ENCODE measurements at regions not wholly inside any gene's neighbourhood (a gene's known extent, or its start where the extent isn't known, plus 50 kb on each side); places are given as distances from the start of the nearest gene placed in this dataset.
A peak's percentile ranks its signal among the peaks of the same experiment; 100 is the strongest.

GRCh38 chr1:195481293-195481692, 1126.9 kb downstream of the KCNT2 start:
- H3K9me2 ChIP-seq (ENCODE audit: insufficient read depth) = no peaks in the 10 kb centered on the region
- H3K4me2 ChIP-seq = no peak overlapping the region
- H3K79me2 ChIP-seq (ENCODE audit: low read depth) = no peaks in the 10 kb centered on the region
- peak overlapping the region; percentile 54; the same call in 1 of the 2 replicates for H2AFZ ChIP-seq
- CTCF ChIA-PET = no interaction called here
- no peaks in the 10 kb centered on the region for H3F3A ChIP-seq (ENCODE audit: insufficient read depth, low read depth)
- intact Hi-C loops (cut with micrococcal nuclease; ENCODE audit: unreplicated experiment) = no loop called here
- POLR2A ChIA-PET (ENCODE audit: unreplicated experiment) = no interaction called here
- H3K4me1 ChIP-seq (replicated peaks; ENCODE audit: insufficient read depth) = no peaks in the 10 kb centered on the region
- TF ChIP-seq CTCF (conservative IDR thresholded peaks at IDR 0.05) (no peak), EZH2 (IDR thresholded peaks at IDR 0.05; ENCODE audit: low read depth) (no peak)
- no peak overlapping the region for H3K27ac ChIP-seq
- no peak for DNase-seq
- H3K9me3 ChIP-seq (ENCODE audit: insufficient read depth, low read depth) = no peaks in the 10 kb centered on the region
- no TSS peak for BruUV-seq (replicated peaks)
- no peaks in the 10 kb centered on the region for H4K20me1 ChIP-seq (ENCODE audit: insufficient read depth)
- no peaks in the 10 kb centered on the region for H3K36me3 ChIP-seq (ENCODE audit: low read depth)
- no peaks in the 10 kb centered on the region for H3K27me3 ChIP-seq (ENCODE audit: insufficient read depth, low read depth)
- H3K4me3 ChIP-seq = no peak overlapping the region

- Histone ChIP-seq H3F3A (ENCODE audit: insufficient read depth, low read depth) (no peaks in the 10 kb centered on the region), H3K4me1 (replicated peaks; ENCODE audit: insufficient read depth) (no peaks in the 10 kb centered on the region), H3K27ac (no peak overlapping the region), H3K4me3 (no peak overlapping the region), H3K36me3 (ENCODE audit: low read depth) (no peaks in the 10 kb centered on the region), H3K9me2 (ENCODE audit: insufficient read depth) (no peaks in the 10 kb centered on the region), H4K20me1 (ENCODE audit: insufficient read depth) (no peaks in the 10 kb centered on the region), H2AFZ (no peak overlapping the region), H3K27me3 (ENCODE audit: insufficient read depth, low read depth) (no peaks in the 10 kb centered on the region), H3K9me3 (ENCODE audit: insufficient read depth, low read depth) (no peaks in the 10 kb centered on the region), H3K79me2 (ENCODE audit: low read depth) (no peaks in the 10 kb centered on the region), H3K4me2 (no peak overlapping the region)
- no peak for DNase-seq
- TF ChIP-seq CTCF (conservative IDR thresholded peaks at IDR 0.05) (no peak), EZH2 (IDR thresholded peaks at IDR 0.05; ENCODE audit: low read depth) (no peak)
- ChIA-PET CTCF (no interaction called here), POLR2A (ENCODE audit: unreplicated experiment) (no interaction called here)
- intact Hi-C loops (cut with micrococcal nuclease; ENCODE audit: unreplicated experiment) = no loop called here
- BruUV-seq (replicated peaks) = no TSS peak
Measured at GRCh38 chr1:195475568-195475967, 1132.7 kb downstream of the KCNT2 start.

GRCh38 chr1:195472291-195472690, 1135.9 kb downstream of the KCNT2 start:
- no peak overlapping the region for H3K4me2 ChIP-seq
- no TSS peak for BruUV-seq (replicated peaks)
- no peaks in the 10 kb centered on the region for H4K20me1 ChIP-seq (ENCODE audit: insufficient read depth)
- no peak overlapping the region; the same call in 1 of the 2 replicates for H2AFZ ChIP-seq
- H3K36me3 ChIP-seq (ENCODE audit: low read depth) = no peaks in the 10 kb centered on the region
- H3K79me2 ChIP-seq (ENCODE audit: low read depth) = no peaks in the 10 kb centered on the region
- no peaks in the 10 kb centered on the region for H3K27me3 ChIP-seq (ENCODE audit: insufficient read depth, low read depth)
- POLR2A ChIA-PET (ENCODE audit: unreplicated experiment) = no interaction called here
- no peak for DNase-seq
- intact Hi-C loops (cut with micrococcal nuclease; ENCODE audit: unreplicated experiment) = no loop called here
- H3K9me2 ChIP-seq (ENCODE audit: insufficient read depth) = no peaks in the 10 kb centered on the region
- H3K27ac ChIP-seq = no peak overlapping the region
- H3K4me3 ChIP-seq = no peak overlapping the region
- no peaks in the 10 kb centered on the region for H3K9me3 ChIP-seq (ENCODE audit: insufficient read depth, low read depth)
- H3K4me1 ChIP-seq (replicated peaks; ENCODE audit: insufficient read depth) = no peaks in the 10 kb centered on the region
- CTCF ChIA-PET = no interaction called here
- no peaks in the 10 kb centered on the region for H3F3A ChIP-seq (ENCODE audit: insufficient read depth, low read depth)
- no peak for TF ChIP-seq EZH2 (IDR thresholded peaks at IDR 0.05; ENCODE audit: low read depth)
- TF ChIP-seq CTCF (conservative IDR thresholded peaks at IDR 0.05) = no peak

All from PC-9 (cell line).